HG03432 (cell line): ENCODE measurements at regions not wholly inside any gene's neighbourhood (a gene's known extent, or its start where the extent isn't known, plus 50 kb on each side); places are given as distances from the start of the nearest gene placed in this dataset.
"Not testable (repeated sequence)": the region's sequence is repeated elsewhere in the genome, so short reads cannot be mapped to it uniquely, and the experiment has no call there.

Experiments
- ATAC-seq: cut with Tn5 transposase; IDR thresholded peaks from one replicate; pipeline ENCODE4 v1.9.1; 2021; ENCODE audit warnings: mild to moderate bottlenecking, moderate library complexity; ENCODE audit not compliant: unreplicated experiment

DNA sequence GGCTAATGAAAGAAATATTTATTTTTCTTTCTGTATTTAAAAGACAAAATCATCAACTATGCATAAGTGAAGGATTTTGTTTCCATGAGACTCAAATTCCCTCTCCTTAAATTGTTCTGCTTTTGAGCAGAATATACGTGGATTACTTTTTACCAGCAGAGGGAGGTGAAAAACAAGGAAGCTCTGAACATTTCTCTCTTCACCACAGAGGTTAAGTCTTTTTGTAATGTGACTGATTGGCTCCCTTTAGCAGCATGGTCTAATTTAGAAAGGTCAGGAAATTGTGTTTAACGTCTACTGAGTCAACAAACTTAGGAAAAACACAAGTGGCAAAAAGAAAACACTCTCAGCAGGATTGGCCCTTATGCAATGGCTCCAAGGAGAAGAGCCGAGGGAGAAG lies 55.1 kb upstream of the F9 start:
- no peak for ATAC-seq

DNA sequence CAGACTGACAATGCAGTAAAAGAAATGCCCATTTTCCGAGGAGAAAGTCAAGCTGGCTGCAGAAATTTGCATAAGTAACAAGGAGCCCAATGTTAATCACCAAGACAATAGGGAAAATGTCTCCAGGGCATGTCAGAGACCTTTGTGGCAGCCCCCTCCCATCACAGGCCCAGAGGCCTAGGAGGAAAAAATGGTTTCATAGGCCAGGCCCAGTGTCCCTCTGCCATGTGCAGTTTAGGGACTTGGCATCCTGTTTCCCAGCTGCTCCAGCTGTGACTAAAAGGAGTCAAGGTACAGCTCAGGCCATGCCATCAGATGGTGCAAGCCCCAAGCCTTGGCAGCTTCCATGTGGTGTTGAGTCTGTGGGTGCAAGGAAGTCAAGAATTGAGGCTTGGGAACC lies 68.6 kb upstream of the F9 start:
- not testable (repeated sequence) for ATAC-seq

DNA sequence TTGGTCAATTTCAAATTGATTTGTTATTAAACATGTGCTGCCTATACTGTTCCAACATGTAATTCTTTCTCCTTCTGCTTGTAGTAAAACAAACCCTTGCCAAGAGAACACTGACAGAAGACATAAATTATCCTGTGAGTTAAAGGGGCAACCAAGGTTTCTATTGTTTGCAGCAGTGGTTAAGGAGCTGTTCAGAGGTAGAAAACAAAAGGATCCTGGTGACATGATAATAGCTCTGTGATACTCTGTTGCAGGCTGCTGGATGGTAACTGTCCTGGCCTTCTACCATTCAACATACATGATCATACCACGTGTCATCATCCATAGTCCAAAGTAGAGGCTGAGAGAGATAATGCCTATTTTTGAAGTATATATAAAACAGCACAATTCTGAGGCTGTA lies 75.8 kb upstream of the F9 start:
- ATAC-seq: no peak

DNA sequence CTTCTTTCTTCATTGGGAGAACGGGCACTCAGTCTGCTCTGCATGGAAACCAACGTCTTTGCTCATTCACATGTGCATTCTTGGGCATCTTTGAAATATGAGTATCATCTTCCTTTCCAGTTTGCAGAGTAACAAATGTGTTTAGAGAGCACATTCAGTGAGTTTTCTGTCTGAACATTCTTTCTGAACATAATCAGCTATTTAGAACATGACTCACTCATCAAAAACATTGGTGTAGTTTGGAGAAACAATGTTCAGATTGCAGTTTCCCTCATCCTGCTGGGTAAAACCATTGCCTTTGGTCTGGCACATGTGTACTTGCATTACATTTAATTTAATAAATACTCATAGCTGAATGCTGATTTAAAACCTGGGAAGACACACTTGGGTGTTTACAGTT lies 81.5 kb upstream of the F9 start:
- no peak for ATAC-seq

DNA sequence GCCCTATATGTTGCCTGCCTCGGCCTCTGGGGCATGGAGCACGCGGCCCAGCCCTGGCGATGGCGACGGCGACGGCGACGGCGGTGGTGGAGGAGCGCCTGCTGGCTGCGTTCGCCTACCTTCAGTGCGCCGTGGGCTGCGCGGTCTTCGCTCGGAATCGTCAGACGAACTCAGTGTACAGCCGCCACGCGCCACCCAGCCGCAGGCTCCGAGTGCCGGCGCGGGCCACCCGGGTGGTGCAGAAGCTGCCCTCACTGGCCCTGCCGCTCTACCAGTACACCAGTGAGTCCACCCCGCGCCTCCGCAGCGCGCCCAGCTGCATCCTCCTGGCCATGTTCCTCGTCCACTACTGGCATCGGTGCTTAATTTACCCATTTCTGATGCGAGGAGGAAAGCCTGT lies 83.7 kb upstream of the F9 start:
- ATAC-seq: no peak

DNA sequence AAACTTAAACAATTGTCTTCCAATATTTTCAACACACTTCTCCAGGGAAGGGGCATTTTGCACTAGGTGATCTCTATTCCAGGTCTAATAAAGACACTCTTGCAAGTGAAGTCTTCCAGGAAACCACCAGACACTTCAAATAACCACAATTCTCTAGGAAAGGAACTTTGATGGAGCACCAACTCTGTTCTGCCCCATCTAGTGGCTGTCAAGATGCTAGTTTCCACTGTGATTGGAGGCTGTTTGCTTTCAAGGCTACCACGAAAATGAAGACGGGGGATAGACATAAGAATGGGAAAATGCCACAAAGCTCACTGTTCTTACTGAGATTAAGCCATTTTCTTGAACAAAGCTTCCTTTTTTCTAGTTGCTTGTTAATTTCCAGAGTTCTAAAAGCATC lies 100.6 kb upstream of the F9 start:
- ATAC-seq: no peak

DNA sequence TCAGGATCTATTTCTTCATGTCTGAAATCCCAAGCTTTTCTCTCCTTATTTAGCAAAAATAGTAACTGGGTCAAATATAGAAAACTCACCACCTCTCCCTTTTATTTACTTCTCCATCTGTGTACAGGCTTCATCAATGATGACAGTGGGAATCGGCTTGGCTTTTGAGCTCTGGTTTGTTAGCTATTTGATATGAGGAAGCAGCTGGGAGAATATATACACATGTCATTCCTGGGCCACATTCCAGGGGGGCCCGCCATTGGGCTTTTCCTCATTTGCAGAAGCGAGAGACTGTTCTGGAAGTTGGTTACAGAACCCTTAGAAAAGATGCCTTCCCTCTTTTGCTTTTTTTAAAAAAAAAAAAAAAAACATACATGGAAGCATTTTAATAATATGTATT lies 107.4 kb upstream of the F9 start:
- ATAC-seq: no peak

DNA sequence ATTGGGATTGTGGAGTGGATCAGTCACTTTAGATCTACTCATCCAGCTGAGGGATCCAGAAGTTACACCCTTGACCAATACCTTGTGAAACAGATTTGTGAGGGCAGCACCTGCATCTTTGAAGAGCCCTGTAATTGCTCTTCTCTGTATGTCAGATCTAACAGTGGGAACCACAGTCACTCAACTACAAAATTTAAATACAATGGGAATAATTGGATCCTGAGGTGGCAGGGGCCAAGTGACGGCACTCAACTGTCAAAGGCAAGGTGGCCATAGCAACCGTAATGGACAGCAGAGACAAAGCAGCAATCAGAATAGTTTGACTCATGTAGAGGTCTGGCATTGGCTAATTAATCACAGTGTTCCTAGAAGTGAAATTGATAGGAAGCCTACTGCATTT lies 132.3 kb upstream of the F9 start:
- ATAC-seq: not testable (repeated sequence)

DNA sequence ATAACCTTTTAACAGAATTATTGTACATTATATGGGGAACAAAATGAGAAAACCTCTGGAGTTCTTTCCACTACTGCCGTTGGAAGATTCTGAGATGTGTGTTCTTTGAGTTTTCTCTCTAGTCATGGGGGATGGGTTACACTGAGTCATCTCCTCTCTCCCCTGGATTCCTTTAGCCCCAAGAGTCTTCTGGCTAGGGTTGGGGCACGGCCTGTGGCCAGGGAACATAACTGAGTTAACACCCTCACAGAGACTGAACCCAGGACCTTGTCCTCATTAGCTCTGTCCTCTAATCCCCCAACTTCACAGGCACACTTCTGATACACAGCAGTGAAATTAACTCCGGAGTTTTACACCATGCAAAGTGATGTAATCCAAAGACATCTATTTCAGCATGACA lies 142.3 kb upstream of the F9 start:
- no peak for ATAC-seq

DNA sequence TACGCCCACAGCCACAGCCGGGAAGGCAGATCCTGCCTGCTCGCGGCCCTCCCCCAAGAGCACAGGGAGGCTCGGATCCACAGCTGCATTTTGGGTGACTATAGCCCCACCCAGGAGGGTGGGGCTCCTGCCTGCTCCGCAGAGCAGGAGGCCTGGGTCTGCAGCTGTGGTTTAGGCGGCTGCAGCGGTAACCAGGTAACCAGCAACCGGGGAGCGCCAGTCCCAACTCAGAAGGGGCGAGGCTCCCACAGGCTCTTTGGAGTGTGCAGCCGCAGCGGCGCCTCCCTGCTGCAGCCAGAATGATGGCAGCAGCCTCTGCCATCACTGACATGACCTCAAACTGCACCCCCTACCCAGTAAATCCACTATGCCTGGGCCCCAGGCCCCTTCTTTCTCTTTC lies 148.0 kb upstream of the F9 start:
- no peak for ATAC-seq

DNA sequence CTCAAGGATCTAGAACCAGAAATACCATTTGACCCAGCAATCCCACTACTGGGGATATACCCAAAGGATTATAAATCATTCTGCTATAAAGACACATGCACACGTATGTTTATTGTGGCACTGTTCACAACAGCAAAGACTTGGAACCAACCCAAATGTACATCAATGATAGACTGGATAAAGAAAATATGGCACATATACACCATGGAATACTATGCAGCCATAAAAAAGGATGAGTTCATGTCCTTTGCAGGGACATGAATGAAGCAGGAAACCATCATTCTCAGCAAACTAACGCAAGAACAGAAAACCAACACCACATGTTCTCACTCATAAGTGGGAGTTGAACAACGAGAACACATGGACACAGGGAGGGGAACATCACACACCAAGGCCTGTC lies 154.0 kb upstream of the F9 start:
- not testable (repeated sequence) for ATAC-seq

DNA sequence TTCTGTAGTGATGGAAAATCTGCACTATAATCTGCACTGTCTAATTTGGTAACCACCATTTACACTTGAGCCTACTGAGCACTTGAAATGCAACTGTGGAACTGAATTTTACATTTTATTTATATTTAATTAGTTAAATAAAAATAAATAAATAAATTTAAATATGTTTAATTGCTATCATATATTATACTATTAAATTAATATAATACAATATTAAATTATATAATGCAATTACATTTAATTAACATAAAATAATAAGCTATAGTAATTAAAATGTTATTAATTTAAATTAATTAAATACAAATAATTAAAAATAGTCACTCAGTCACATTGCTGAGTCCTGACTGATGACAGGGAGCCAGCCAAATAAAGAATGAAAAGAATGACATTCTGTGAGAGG lies 170.2 kb upstream of the F9 start:
- ATAC-seq: no peak

DNA sequence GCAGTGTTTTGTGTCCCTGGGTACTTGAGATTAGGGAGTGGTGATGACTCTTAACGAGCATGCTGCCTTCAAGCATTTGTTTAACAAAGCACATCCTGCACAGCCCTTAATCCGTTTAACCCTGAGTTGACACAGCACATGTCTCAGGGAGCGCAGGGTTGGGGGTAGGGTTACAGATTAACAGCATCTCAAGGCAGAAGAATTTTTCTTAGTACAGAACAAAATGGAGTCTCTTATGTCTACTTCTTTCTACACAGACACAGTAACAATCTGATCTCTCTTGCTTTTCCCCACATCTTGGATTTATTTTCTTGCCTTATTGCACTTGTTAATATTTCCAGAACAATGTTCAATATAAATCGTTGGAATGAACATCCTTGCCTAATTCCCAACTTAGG lies 187.9 kb upstream of the F9 start:
- ATAC-seq: not testable (repeated sequence)

DNA sequence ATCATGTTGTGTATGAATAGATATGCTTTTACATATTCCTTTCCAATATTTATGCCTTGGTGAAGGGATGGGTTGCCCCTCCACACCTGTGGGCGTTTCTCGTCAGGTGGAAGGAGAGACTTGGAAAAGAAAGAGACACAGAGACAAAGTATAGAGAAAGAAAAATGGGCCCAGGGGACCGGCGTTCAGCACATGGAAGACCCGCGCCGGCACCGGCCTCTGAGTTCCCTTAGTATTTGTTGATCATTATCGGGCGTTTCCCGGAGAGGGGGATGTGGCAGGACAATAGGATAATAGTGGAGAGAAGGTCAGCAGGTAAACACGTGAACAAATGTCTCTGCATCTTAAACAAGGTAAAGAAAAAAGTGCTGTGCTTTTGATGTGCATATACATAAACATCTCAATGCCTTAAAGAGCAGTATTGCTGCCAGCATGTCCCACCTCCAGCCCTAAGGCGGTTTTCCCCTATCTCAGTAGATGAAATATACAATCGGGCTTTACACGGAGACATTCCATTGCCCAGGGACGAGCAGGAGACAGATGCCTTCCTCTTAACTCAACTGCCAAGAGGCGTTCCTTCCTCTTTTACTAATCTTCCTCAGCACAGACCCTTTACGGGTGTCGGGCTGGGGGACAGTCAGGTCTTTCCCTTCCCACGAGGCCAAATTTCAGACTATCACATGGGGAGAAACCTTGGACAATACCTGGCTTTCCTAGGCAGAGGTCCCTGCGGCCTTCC lies 188.5 kb upstream of the F9 start:
- not testable (repeated sequence) for ATAC-seq

DNA sequence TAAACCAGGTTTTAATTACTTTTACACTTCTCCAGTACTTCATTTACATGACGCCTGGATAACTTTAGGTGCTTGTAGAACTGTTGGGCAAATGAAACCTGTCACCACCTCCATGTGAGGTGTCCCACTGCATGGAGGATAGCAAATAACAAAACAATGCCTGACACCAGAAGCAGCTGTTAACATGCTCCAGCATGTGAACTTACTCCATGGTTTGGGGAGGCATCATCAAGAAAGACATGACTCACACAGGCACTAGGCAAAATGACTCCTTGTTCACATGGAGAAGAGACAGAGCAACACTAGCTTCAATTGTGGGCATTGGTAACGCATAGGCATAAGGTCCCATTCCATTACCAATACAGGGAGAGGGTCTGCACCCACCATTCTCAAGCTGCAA lies 198.1 kb upstream of the F9 start:
- no peak for ATAC-seq

DNA sequence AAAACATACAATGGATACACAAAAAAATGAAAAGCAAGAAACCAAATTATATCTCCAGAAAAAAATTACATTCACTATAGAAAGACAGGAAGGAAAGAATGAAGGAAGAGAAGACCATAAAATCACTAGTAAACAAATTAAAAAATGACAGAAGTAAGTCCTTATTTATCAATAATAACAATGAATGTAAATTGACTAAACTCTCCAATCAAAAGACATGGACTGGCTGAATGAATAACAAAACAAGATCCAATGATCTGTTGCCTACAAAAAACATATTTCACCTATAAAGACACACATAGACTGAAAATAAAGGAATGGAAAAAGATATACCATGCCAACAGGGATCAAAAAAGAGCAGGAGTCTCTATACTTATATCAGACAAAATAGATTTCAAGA lies 203.2 kb upstream of the F9 start:
- no peak for ATAC-seq

DNA sequence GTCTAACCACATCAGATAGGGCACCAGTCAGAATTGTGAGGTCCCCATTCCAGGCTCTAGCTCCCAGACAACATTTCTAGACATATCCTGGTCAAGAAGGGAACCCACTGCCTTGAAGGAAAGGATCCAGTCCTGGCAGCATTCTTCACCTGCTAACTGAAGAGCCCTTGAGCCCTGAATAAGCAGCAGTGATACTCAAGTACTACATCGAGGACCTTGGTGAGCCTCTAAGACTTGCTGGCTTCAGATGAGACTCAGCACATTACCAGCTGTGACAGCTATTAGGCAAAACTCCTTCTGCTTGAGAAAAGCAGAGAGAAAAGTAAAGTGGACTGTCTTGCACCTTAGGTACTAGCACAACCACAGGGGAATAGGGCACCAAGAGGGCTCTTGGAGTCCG lies 205.8 kb upstream of the F9 start:
- ATAC-seq: no peak

DNA sequence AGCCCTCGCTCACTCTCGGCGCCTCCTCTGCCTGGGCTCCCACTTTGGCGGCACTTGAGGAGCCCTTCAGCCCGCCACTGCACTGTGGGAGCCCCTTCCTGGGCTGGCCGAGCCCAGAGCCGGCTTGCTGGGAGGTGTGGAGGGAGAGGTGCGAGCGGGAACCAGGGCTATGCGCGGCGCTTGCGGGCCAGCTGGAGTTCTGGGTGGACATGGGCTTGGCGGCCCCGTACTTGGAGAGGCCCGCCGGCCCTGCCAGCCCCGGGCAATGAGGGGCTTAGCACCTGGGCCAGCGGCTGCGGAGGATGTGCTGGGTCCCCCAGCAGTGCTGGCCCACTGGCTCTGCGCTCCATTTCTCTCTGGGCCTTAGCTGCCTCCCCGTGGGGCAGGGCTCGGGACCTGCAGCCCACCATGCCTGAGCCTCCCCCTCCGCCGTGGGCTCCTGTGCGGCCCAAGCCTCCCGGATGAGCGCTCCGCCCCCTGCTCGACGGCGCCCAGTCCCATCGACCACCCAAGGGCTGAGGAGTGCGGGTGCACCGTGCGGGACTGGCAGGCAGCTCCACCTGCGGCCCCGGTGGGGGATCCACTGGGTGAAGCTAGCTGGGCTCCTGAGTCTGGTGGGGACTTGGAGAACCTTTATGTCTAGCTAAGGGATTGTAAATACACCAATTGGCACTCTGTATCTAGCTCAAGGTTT lies 209.7 kb upstream of the F9 start:
- ATAC-seq: not testable (repeated sequence)

DNA sequence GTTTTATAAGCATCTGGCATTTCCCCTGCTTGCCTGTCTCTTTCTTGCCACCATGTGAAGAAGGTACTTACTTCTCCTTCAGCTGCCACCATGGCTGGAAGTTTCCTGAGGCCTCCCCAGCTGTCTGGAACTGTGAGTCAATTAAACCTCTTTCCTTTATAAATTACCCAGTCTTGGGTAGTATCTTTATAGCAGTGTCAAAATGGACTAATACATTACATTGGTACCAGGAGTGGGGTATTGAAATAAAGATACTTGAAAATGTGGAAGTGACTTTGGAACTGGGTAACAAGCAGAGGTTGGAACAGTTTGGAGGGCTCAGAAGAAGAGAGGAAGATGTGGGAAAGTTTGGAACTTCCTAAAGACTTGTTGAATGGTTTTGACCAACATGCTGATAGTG lies 223.9 kb upstream of the F9 start:
- not testable (repeated sequence) for ATAC-seq

DNA sequence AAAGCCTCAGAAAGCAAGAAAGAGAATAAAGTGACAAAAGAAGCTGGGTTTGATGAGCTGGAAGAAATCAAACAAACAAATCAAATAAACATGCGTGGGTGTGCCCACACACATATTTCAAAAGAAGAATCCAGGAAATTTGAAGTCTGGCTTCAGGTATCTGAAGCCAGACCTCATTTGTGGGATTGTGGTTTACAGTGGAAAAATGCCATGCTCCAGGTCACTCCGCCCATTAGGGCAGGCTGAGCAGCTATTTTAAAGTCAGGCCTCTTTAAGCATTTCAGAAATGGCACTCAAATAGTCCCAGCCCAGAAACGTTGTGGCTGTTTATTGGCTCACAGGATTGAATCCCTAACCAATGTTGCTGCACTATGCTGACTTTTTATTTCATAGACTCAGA lies 226.1 kb upstream of the F9 start:
- ATAC-seq: no peak

DNA sequence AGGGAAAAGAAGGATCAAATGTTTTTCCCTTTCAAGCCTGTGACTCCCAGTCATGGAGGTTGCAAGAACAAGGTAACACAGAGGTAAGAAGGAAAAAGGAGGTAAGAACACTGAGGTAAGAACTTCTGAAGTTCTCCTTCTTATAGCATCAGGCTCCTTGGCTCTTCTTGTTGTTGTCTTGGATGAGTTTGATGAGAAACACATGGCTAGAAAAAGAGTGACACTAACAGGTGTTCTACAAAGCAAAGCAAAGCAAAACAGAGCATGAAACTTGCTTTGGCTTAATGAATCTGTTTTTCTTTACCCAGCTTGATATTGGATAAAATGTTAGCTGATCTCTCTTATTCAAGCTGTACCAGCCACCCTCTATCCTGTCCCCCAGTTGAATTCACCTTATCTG lies 231.2 kb upstream of the F9 start:
- no peak for ATAC-seq

DNA sequence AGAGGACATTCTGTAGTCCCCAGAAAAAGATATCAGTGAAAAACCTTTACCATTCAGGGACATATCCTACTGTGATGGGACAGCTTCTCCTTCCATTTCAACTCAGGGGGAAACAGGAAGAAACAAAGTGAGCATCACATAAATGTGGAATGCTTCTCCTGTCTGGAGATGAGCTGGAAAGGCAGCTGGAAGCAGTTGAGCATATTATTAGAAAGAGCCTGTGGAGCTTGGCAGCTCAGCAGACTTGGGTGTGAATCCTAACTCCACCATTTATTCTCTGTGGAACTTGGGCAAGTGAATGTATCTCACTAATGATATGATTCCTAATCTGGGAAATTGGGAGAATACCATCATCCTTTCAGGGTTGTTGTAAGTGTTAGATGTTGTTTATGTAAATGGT lies 232.1 kb upstream of the F9 start:
- no peak for ATAC-seq

DNA sequence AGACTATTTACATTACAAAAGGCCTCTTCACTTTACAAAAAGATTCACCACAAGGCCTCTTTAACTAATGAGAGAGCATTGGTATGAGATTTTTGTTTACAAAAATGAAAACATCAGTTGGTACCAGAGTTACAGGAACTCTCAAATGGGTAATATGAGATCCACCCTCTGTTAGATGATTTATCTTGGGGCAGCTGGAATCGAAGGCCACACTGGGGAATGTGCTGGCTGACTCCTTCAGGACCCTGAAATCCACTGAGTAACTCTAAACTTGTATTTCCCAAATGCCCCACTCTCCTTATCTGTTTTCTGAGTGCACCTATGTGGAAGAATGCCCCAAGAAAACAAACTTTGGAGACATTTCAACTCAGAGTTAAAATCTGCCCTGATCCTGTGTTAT lies 232.9 kb upstream of the F9 start:
- ATAC-seq: no peak
